ENCODE measurements at regions not wholly inside any gene's neighbourhood (a gene's known extent, or its start where the extent isn't known, plus 50 kb on each side); places are given as distances from the start of the nearest gene placed in this dataset.

- peak; percentile 93 for DNase-seq (ENCODE audit: low read depth)
Measured at GRCh38 chr6:26312501-26313397, 52.2 kb upstream of the BTN3A2 start.
